Activated B cell treated with CpG ODN at 0.5 μM for 24 hours (primary cell): ENCODE measurements at regions not wholly inside any gene's neighbourhood (a gene's known extent, or its start where the extent isn't known, plus 50 kb on each side); places are given as distances from the start of the nearest gene placed in this dataset.

Experiments
- ATAC-seq: fragments of 200-7000 bp; cut with Tn5 transposase; one replicate; pipeline ENCODE4 v1.10.0; 2021; ENCODE audit warnings: low read depth, mild to moderate bottlenecking, moderate library complexity
- CTCF ChIA-PET: fragments of 350-600 bp; sonication (Branson Sonifier 250); formaldehyde crosslinking; loops from one replicate; lab custom pipeline; 2021; ENCODE audit warnings: antibody characterized with exemption; lab: Charles Lee
- POLR2A ChIA-PET: fragments of 350-600 bp; sonication (Branson Sonifier 250); formaldehyde crosslinking; loops from one replicate; lab custom pipeline; 2021; ENCODE audit warnings: antibody characterized with exemption; lab: Charles Lee
- DNase-seq: peaks from one replicate; pipeline ENCODE4 v3.0.0; 2022
- H3K27ac Mint-ChIP-seq: one replicate; pipeline ENCODE4 v1.8.0; 2020; ENCODE audit warnings: mixed read lengths
- H3K27me3 Mint-ChIP-seq: one replicate; pipeline ENCODE4 v1.8.0; 2021; ENCODE audit warnings: mixed read lengths
- H3K36me3 Mint-ChIP-seq: one replicate; pipeline ENCODE4 v1.8.0; 2021; ENCODE audit warnings: low read depth, mixed read lengths
- H3K4me1 Mint-ChIP-seq: one replicate; pipeline ENCODE4 v1.8.0; 2021; ENCODE audit warnings: mixed read lengths
- H3K4me3 Mint-ChIP-seq: one replicate; pipeline ENCODE4 v1.8.0; 2020; ENCODE audit warnings: mild to moderate bottlenecking, mixed read lengths
- H3K9me3 Mint-ChIP-seq: one replicate; pipeline ENCODE4 v1.8.0; 2020; ENCODE audit warnings: mixed read lengths
- CTCF ChIP-seq: fragments of 200-600 bp; IDR thresholded peaks from one replicate; pipeline ENCODE4 v1.8.0; 2022; ENCODE audit warnings: antibody characterized with exemption, mild to moderate bottlenecking
- intact Hi-C: fragments of 100-400 bp; cut with micrococcal nuclease; formaldehyde crosslinking; loops from one replicate; pipeline ENCODE4 v1.15.1; 2024

- DNase-seq (no peak), ATAC-seq (no peak)
- peaks cover 36% of the 10 kb centered on the region for H3K27me3 Mint-ChIP-seq
- intact Hi-C loops: no loop called here
- H3K9me3 Mint-ChIP-seq: no peaks in the 10 kb centered on the region
- no peak for TF ChIP-seq CTCF
- ChIA-PET CTCF (no interaction called here), POLR2A (no interaction called here)
- H3K4me3 Mint-ChIP-seq: no peak overlapping the region
- H3K27ac Mint-ChIP-seq: no peak overlapping the region
- H3K4me1 Mint-ChIP-seq: peaks cover 4% of the 10 kb centered on the region
- H3K36me3 Mint-ChIP-seq: no peaks in the 10 kb centered on the region
Measured at GRCh38 chr6:33897189-33897780, 93.5 kb upstream of the MLN start.

DNA sequence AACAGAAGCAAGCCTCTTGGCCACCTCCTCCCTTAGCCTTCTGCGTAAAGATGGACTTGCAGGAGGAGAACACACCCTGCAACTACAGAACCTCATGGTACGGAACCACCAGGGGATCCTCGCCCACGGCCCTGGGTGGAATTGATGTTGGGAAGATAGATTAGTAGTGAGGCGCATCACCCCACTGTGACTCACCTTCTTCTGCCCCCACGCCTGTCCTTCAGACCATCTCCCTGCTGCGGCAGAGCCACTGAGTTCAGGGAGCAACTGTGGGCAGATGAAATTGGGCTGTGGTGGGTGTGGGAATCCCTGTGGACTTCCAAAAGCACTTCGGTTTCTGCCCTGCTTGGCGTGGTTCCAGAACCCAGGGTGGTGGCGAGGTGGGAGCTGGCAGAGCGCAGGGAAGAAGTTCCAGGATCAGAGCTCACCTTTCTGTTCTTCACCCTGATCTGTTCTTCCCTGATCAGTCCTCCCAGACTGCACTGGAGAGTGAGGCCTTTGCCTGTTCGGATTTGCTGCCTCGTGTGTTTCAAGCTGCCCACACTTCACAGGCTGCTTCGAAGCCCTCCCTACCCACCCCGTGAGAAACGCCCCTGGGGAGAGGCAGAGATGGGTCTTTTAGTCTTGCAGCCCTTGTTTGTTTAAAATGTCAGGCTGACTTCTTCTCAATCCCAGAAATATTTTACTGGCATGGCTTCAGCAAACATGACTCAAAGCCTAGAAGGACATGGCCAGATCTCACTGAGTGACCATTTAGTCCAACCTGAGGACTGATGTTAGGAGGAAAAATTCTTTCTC is 92.8 kb upstream of the MLN start:
- ATAC-seq (no peak), DNase-seq (no peak)
- H3K27ac Mint-ChIP-seq: no peak overlapping the region
- no peak overlapping the region for H3K4me3 Mint-ChIP-seq
- TF ChIP-seq CTCF: no peak
- peaks cover 3% of the 10 kb centered on the region for H3K4me1 Mint-ChIP-seq
- intact Hi-C loops: no loop called here
- ChIA-PET POLR2A (no interaction called here), CTCF (no interaction called here)
- no peaks in the 10 kb centered on the region for H3K9me3 Mint-ChIP-seq
- peaks cover 33% of the 10 kb centered on the region for H3K27me3 Mint-ChIP-seq
- no peaks in the 10 kb centered on the region for H3K36me3 Mint-ChIP-seq

DNA sequence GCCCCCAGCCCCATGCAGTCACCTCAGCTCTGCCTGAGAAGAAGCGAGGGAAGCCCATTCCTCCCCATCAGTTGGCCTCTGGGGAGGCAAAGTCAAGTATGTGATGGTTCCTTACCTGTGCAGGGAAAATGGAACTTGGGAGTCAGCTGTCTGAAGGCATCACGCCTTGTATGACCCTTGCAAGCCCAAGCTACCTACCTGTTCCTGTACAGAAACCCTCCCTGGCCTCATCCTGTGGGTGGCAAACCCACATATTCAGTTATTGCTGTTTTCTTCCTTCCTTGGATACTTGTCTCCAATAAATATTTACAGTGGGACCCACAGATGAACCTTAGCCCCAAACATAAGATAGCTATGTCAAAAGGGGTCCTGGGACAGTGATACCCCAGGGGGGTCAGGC is 92.2 kb upstream of the MLN start:
- Mint-ChIP-seq H3K9me3 (no peaks in the 10 kb centered on the region), H3K27ac (no peak overlapping the region), H3K4me1 (no peaks in the 10 kb centered on the region), H3K36me3 (no peaks in the 10 kb centered on the region), H3K4me3 (no peak overlapping the region), H3K27me3 (peaks cover 27% of the 10 kb centered on the region)
- ChIA-PET POLR2A (no interaction called here), CTCF (no interaction called here)
- no peak for TF ChIP-seq CTCF
- intact Hi-C loops: no loop called here
- ATAC-seq: no peak
- DNase-seq: no peak

- Mint-ChIP-seq H3K9me3 (no peaks in the 10 kb centered on the region), H3K36me3 (no peaks in the 10 kb centered on the region), H3K27me3 (peaks cover 24% of the 10 kb centered on the region), H3K27ac (no peak overlapping the region), H3K4me3 (no peak overlapping the region), H3K4me1 (no peaks in the 10 kb centered on the region)
- TF ChIP-seq CTCF: no peak
- ATAC-seq (no peak), DNase-seq (no peak)
- ChIA-PET POLR2A (no interaction called here), CTCF (no interaction called here)
- intact Hi-C loops: no loop called here
Measured at GRCh38 chr6:33895296-33895695, 91.5 kb upstream of the MLN start.

GRCh38 chr6:33894438-33894837 is 90.6 kb upstream of the MLN start:
- no peak for DNase-seq
- intact Hi-C loops: no loop called here
- H3K36me3 Mint-ChIP-seq: no peaks in the 10 kb centered on the region
- no peak overlapping the region for H3K27ac Mint-ChIP-seq
- no peak overlapping the region for H3K4me3 Mint-ChIP-seq
- no peak for ATAC-seq
- H3K27me3 Mint-ChIP-seq: peaks cover 22% of the 10 kb centered on the region
- ChIA-PET POLR2A (no interaction called here), CTCF (no interaction called here)
- no peak for TF ChIP-seq CTCF
- no peaks in the 10 kb centered on the region for H3K9me3 Mint-ChIP-seq
- no peaks in the 10 kb centered on the region for H3K4me1 Mint-ChIP-seq
